ENCODE measurements at regions not wholly inside any gene's neighbourhood (a gene's known extent, or its start where the extent isn't known, plus 50 kb on each side); places are given as distances from the start of the nearest gene placed in this dataset.

DNA sequence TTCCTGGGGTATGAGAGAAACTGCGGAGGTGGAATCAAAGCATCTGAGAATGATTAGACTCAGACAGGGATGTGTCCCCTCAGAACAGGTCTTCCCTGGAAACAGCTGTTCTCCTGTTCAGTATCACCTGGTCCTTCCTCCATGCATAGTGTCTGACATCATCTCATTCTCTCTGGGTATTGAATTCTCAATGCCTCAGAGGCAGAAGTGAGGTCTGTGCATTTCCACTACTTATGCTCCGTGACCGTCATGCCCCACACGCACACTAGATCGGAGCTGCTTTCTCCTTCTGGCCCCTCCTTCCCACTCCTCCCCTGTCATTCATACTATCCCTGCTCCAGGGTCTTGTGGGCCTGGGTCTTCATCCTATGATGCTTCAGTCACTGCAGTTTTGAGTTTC is 61.4 kb upstream of the DAB2IP start:
- H3K36me3 ChIP-seq (ENCODE audit: insufficient read depth, low read length), result no peaks in the 10 kb centered on the region
- peaks cover 41% of the 10 kb centered on the region for H3K27me3 ChIP-seq (ENCODE audit: insufficient read depth, low read length)
- no peak overlapping the region for H2AFZ ChIP-seq (ENCODE audit: low read length, unreplicated experiment)
- no peaks in the 10 kb centered on the region for H3K4me1 ChIP-seq (ENCODE audit: control insufficient read depth, insufficient read depth, low read length, unreplicated experiment)
- no peak overlapping the region for H3K27ac ChIP-seq (ENCODE audit: low read depth, low read length)
- no peak overlapping the region for H3K4me3 ChIP-seq (ENCODE audit: low read depth, low read length)
- H3K79me2 ChIP-seq (ENCODE audit: control insufficient read depth, insufficient read depth, low read length, unreplicated experiment), result no peaks in the 10 kb centered on the region

DNA sequence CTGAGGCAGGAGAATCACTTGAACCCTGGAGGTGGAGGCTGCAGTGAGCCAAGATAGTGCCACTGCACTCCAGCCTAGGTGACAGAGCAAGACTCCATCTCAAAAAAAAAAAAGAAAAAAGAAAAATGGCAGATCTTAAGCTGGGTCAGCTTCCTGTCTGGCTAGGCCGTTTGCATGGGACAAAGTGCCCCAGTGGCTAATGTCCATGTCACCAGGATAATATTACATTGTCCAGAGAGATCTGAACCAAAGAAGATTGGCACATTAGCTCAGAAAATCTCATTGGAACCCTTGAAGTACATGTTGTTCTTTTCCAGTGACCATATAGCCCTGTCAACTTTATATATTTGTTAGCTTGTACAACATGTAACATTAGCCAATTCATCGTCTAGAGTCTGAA is 59.2 kb upstream of the DAB2IP start:
- Histone ChIP-seq H3K36me3 (ENCODE audit: insufficient read depth, low read length) (no peaks in the 10 kb centered on the region), H3K27ac (ENCODE audit: low read depth, low read length) (no peak overlapping the region), H3K4me3 (ENCODE audit: low read depth, low read length) (no peak overlapping the region), H3K79me2 (ENCODE audit: control insufficient read depth, insufficient read depth, low read length, unreplicated experiment) (no peaks in the 10 kb centered on the region), H3K4me1 (ENCODE audit: control insufficient read depth, insufficient read depth, low read length, unreplicated experiment) (no peaks in the 10 kb centered on the region), H3K27me3 (ENCODE audit: insufficient read depth, low read length) (peaks cover 34% of the 10 kb centered on the region), H2AFZ (ENCODE audit: low read length, unreplicated experiment) (no peak overlapping the region)

- no peaks in the 10 kb centered on the region for H3K36me3 ChIP-seq (ENCODE audit: insufficient read depth, low read length)
- no peak overlapping the region for H3K4me3 ChIP-seq (ENCODE audit: low read depth, low read length)
- H3K79me2 ChIP-seq (ENCODE audit: control insufficient read depth, insufficient read depth, low read length, unreplicated experiment), result no peaks in the 10 kb centered on the region
- H2AFZ ChIP-seq (ENCODE audit: low read length, unreplicated experiment), result no peak overlapping the region
- H3K27ac ChIP-seq (ENCODE audit: low read depth, low read length), result no peak overlapping the region
- H3K4me1 ChIP-seq (ENCODE audit: control insufficient read depth, insufficient read depth, low read length, unreplicated experiment), result no peaks in the 10 kb centered on the region
- H3K27me3 ChIP-seq (ENCODE audit: insufficient read depth, low read length), result peaks cover 27% of the 10 kb centered on the region
These were observed 58.4 kb upstream of the DAB2IP start for GRCh38 chr9:121593066-121593465.

- no peak overlapping the region for H2AFZ ChIP-seq (ENCODE audit: low read length, unreplicated experiment)
- H3K4me3 ChIP-seq (ENCODE audit: low read depth, low read length), result no peak overlapping the region
- H3K79me2 ChIP-seq (ENCODE audit: control insufficient read depth, insufficient read depth, low read length, unreplicated experiment), result no peaks in the 10 kb centered on the region
- H3K27ac ChIP-seq (ENCODE audit: low read depth, low read length), result no peak overlapping the region
- H3K36me3 ChIP-seq (ENCODE audit: insufficient read depth, low read length), result no peaks in the 10 kb centered on the region
- peaks cover 29% of the 10 kb centered on the region for H3K27me3 ChIP-seq (ENCODE audit: insufficient read depth, low read length)
- peaks cover 7% of the 10 kb centered on the region for H3K4me1 ChIP-seq (ENCODE audit: control insufficient read depth, insufficient read depth, low read length, unreplicated experiment)
These were observed 54.9 kb upstream of the DAB2IP start for GRCh38 chr9:121596515-121596914.

- Histone ChIP-seq H3K27ac (ENCODE audit: low read depth, low read length) (no peak overlapping the region), H3K79me2 (ENCODE audit: control insufficient read depth, insufficient read depth, low read length, unreplicated experiment) (no peaks in the 10 kb centered on the region)
These were observed 53.7 kb upstream of the DAB2IP start for GRCh38 chr9:121597698-121598166.

GRCh38 chr9:121598167-121598964 is 53.1 kb upstream of the DAB2IP start:
- no peaks in the 10 kb centered on the region for H3K79me2 ChIP-seq (ENCODE audit: control insufficient read depth, insufficient read depth, low read length, unreplicated experiment)
- no peak overlapping the region for H2AFZ ChIP-seq (ENCODE audit: low read length, unreplicated experiment)
- no peaks in the 10 kb centered on the region for H3K36me3 ChIP-seq (ENCODE audit: insufficient read depth, low read length)
- H3K4me3 ChIP-seq (ENCODE audit: low read depth, low read length), result no peak overlapping the region
- H3K27ac ChIP-seq (ENCODE audit: low read depth, low read length), result no peak overlapping the region
- peaks cover 26% of the 10 kb centered on the region for H3K27me3 ChIP-seq (ENCODE audit: insufficient read depth, low read length)
- H3K4me1 ChIP-seq (ENCODE audit: control insufficient read depth, insufficient read depth, low read length, unreplicated experiment), result peaks cover 8% of the 10 kb centered on the region

More at GRCh38 chr9:121597698-121598166, 53.7 kb upstream of the DAB2IP start:
- Histone ChIP-seq H3K36me3 (ENCODE audit: insufficient read depth, low read length) (no peaks in the 10 kb centered on the region), H2AFZ (ENCODE audit: low read length, unreplicated experiment) (no peak overlapping the region), H3K4me3 (ENCODE audit: low read depth, low read length) (no peak overlapping the region), H3K4me1 (ENCODE audit: control insufficient read depth, insufficient read depth, low read length, unreplicated experiment) (peaks cover 8% of the 10 kb centered on the region), H3K27me3 (ENCODE audit: insufficient read depth, low read length) (peaks cover 26% of the 10 kb centered on the region)

GRCh38 chr9:121598965-121599871 is 52.2 kb upstream of the DAB2IP start:
- peaks cover 8% of the 10 kb centered on the region for H3K4me1 ChIP-seq (ENCODE audit: control insufficient read depth, insufficient read depth, low read length, unreplicated experiment)

GRCh38 chr9:121599872-121600585 is 51.4 kb upstream of the DAB2IP start:
- Histone ChIP-seq H3K27me3 (ENCODE audit: insufficient read depth, low read length) (peaks cover 26% of the 10 kb centered on the region), H2AFZ (ENCODE audit: low read length, unreplicated experiment) (peak overlapping the region; percentile 95), H3K27ac (ENCODE audit: low read depth, low read length) (no peak overlapping the region), H3K36me3 (ENCODE audit: insufficient read depth, low read length) (no peaks in the 10 kb centered on the region), H3K79me2 (ENCODE audit: control insufficient read depth, insufficient read depth, low read length, unreplicated experiment) (no peaks in the 10 kb centered on the region), H3K4me3 (ENCODE audit: low read depth, low read length) (peak overlapping the region; percentile 78), H3K4me1 (ENCODE audit: control insufficient read depth, insufficient read depth, low read length, unreplicated experiment) (peaks cover 8% of the 10 kb centered on the region)

More at GRCh38 chr9:121598965-121599871, 52.2 kb upstream of the DAB2IP start:
- Histone ChIP-seq H3K79me2 (ENCODE audit: control insufficient read depth, insufficient read depth, low read length, unreplicated experiment) (no peaks in the 10 kb centered on the region), H3K27me3 (ENCODE audit: insufficient read depth, low read length) (peaks cover 26% of the 10 kb centered on the region), H3K27ac (ENCODE audit: low read depth, low read length) (no peak overlapping the region), H3K36me3 (ENCODE audit: insufficient read depth, low read length) (no peaks in the 10 kb centered on the region), H3K4me3 (ENCODE audit: low read depth, low read length) (peak overlapping the region; percentile 78), H2AFZ (ENCODE audit: low read length, unreplicated experiment) (peak overlapping the region; percentile 95)

GRCh38 chr9:121601194-121601593 is 50.2 kb upstream of the DAB2IP start:
- Histone ChIP-seq H3K4me3 (ENCODE audit: low read depth, low read length) (no peak overlapping the region), H3K27me3 (ENCODE audit: insufficient read depth, low read length) (peaks cover 26% of the 10 kb centered on the region), H3K36me3 (ENCODE audit: insufficient read depth, low read length) (no peaks in the 10 kb centered on the region), H3K4me1 (ENCODE audit: control insufficient read depth, insufficient read depth, low read length, unreplicated experiment) (peaks cover 8% of the 10 kb centered on the region), H2AFZ (ENCODE audit: low read length, unreplicated experiment) (no peak overlapping the region), H3K79me2 (ENCODE audit: control insufficient read depth, insufficient read depth, low read length, unreplicated experiment) (no peaks in the 10 kb centered on the region), H3K27ac (ENCODE audit: low read depth, low read length) (no peak overlapping the region)
